ENCODE measurements at regions not wholly inside any gene's neighbourhood (a gene's known extent, or its start where the extent isn't known, plus 50 kb on each side); places are given as distances from the start of the nearest gene placed in this dataset.

DNA sequence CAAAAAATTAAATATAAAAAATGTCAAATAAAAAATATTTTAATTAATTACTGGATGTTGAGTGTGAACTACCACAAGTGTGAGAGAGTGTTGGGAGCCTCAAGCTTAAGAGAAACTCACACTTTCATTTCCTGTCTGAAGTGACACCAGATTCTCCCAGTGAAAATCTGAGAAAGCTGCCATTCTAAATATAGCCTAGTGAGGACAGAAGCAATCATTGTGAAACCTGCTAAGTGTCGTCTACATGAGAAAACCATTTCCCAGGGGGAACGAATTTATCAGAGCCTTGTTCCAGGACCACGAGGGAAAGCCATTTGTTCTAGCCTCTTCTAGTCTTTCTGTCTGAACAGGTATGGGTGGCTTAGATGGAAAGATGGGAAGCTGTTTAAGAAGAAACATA is 329.3 kb upstream of the PRMT6 start (continued):
- TF ChIP-seq, protein P1, sequence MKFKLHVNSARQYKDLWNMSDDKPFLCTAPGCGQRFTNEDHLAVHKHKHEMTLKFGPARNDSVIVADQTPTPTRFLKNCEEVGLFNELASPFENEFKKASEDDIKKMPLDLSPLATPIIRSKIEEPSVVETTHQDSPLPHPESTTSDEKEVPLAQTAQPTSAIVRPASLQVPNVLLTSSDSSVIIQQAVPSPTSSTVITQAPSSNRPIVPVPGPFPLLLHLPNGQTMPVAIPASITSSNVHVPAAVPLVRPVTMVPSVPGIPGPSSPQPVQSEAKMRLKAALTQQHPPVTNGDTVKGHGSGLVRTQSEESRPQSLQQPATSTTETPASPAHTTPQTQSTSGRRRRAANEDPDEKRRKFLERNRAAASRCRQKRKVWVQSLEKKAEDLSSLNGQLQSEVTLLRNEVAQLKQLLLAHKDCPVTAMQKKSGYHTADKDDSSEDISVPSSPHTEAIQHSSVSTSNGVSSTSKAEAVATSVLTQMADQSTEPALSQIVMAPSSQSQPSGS (IDR thresholded peaks at IDR 0.05; ENCODE audit: low read length): peak; percentile 55
- TF ChIP-seq ATF7 (IDR thresholded peaks at IDR 0.05; ENCODE audit: low read depth) (0 out of 2 replicates have a peak, but pooled peaks have one; percentile 43), MEF2B (IDR thresholded peaks at IDR 0.05; ENCODE audit: partially characterized antibody, poor library complexity, severe bottlenecking) (peak; percentile 94), MTA3 (IDR thresholded peaks at IDR 0.05; ENCODE audit: borderline replicate concordance, low read length) (no peak), NRF1 (conservative IDR thresholded peaks at IDR 0.05; ENCODE audit: low read depth, low read length) (no peak), ETV6 (conservative IDR thresholded peaks at IDR 0.05 in 1 of 2, IDR thresholded peaks at IDR 0.05 in 1 of 2; ENCODE audit: borderline replicate concordance in 1 of 2, low read depth in 1 of 2) (peak in 1 of 2 experiments; percentile 60; a peak in 2 of 4 replicates), IKZF1 (conservative IDR thresholded peaks at IDR 0.05) (peak; percentile 49), MTA2 (IDR thresholded peaks at IDR 0.05; ENCODE audit: low read depth) (peak; percentile 58; the same call in 1 of the 2 replicates), CREM (IDR thresholded peaks at IDR 0.05; ENCODE audit: low read depth) (0 out of 2 replicates have a peak, but pooled peaks have one; percentile 25), NFIC (IDR thresholded peaks at IDR 0.05; ENCODE audit: low read depth, low read length) (peak; percentile 63), BHLHE40 (IDR thresholded peaks at IDR 0.05; ENCODE audit: borderline replicate concordance in 1 of 2, low read depth in 2 of 2, low read length in 1 of 2) (no peak), JUNB (IDR thresholded peaks at IDR 0.05) (peak; percentile 55; the same call in 1 of the 2 replicates), MXI1 (IDR thresholded peaks at IDR 0.05; ENCODE audit: low read depth, low read length) (no peak), RUNX3 (IDR thresholded peaks at IDR 0.05; ENCODE audit: low read length) (peak; percentile 40; the same call in 1 of the 2 replicates), TCF12 (IDR thresholded peaks at IDR 0.05; ENCODE audit: low read depth, low read length) (no peak)
- TF ChIP-seq, protein P2, sequence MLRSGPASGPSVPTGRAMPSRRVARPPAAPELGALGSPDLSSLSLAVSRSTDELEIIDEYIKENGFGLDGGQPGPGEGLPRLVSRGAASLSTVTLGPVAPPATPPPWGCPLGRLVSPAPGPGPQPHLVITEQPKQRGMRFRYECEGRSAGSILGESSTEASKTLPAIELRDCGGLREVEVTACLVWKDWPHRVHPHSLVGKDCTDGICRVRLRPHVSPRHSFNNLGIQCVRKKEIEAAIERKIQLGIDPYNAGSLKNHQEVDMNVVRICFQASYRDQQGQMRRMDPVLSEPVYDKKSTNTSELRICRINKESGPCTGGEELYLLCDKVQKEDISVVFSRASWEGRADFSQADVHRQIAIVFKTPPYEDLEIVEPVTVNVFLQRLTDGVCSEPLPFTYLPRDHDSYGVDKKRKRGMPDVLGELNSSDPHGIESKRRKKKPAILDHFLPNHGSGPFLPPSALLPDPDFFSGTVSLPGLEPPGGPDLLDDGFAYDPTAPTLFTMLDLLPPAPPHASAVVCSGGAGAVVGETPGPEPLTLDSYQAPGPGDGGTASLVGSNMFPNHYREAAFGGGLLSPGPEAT (IDR thresholded peaks at IDR 0.05; ENCODE audit: low read depth): peak; percentile 33; the same call in 1 of the 2 replicates

Measured in GM12878 (cell line).